ENCODE measurements at regions not wholly inside any gene's neighbourhood (a gene's known extent, or its start where the extent isn't known, plus 50 kb on each side); places are given as distances from the start of the nearest gene placed in this dataset.

GRCh38 chr2:77807531-77808215 is 285.5 kb upstream of the LRRTM4 start:
- Histone ChIP-seq H2AK5ac (ENCODE audit: low read length) (no peak overlapping the region), H3K79me2 (ENCODE audit: control insufficient read depth, insufficient read depth, low read length) (no peaks in the 10 kb centered on the region)
- peak; percentile 7 for DNase-seq

GRCh38 chr2:77808599-77808998 is 286.4 kb upstream of the LRRTM4 start:
- Histone ChIP-seq H3K9ac (ENCODE audit: low read length) (no peak overlapping the region), H2BK15ac (replicated peaks; ENCODE audit: low read depth) (no peak overlapping the region), H2AK5ac (ENCODE audit: low read length) (no peak overlapping the region), H3K79me2 (ENCODE audit: control insufficient read depth, insufficient read depth, low read length) (no peaks in the 10 kb centered on the region), H3K18ac (ENCODE audit: low read length) (no peak overlapping the region), H3K4ac (ENCODE audit: low read depth, low read length) (no peak overlapping the region), H3K79me1 (ENCODE audit: low read length) (no peaks in the 10 kb centered on the region), H4K8ac (ENCODE audit: low read depth, low read length) (no peak overlapping the region), H3K36me3 (ENCODE audit: control insufficient read depth, insufficient read depth, low read length) (no peaks in the 10 kb centered on the region), H2BK120ac (ENCODE audit: low read depth, low read length) (no peak overlapping the region), H3K4me2 (ENCODE audit: low read length) (no peak overlapping the region), H3K27ac (ENCODE audit: low read depth, low read length) (no peak overlapping the region), H3K56ac (ENCODE audit: low read length) (no peak overlapping the region), H3K23ac (ENCODE audit: low read length) (no peak overlapping the region), H3K4me1 (ENCODE audit: control insufficient read depth, low read depth, low read length) (no peaks in the 10 kb centered on the region), H4K5ac (ENCODE audit: low read length) (no peak overlapping the region), H2BK5ac (ENCODE audit: low read length) (no peak overlapping the region), H3K27me3 (ENCODE audit: insufficient read depth, low read length, poor library complexity) (no peaks in the 10 kb centered on the region), H3K4me3 (ENCODE audit: low read length) (no peak overlapping the region)
- no CpG with 5 or more reads among the region's 6 CpGs for WGBS (ENCODE audit: extremely low coverage, insufficient coverage, low lambda C conversion rate)
- DNase-seq = no peak

More at GRCh38 chr2:77807531-77808215, 285.5 kb upstream of the LRRTM4 start:
- Histone ChIP-seq H3K4me1 (ENCODE audit: control insufficient read depth, low read depth, low read length) (no peaks in the 10 kb centered on the region), H3K4me3 (ENCODE audit: low read length) (no peak overlapping the region), H3K27ac (ENCODE audit: low read depth, low read length) (no peak overlapping the region), H2BK120ac (ENCODE audit: low read depth, low read length) (no peak overlapping the region), H3K23ac (ENCODE audit: low read length) (no peak overlapping the region), H3K4ac (ENCODE audit: low read depth, low read length) (peak overlapping the region; percentile 59), H3K18ac (ENCODE audit: low read length) (no peak overlapping the region), H3K27me3 (ENCODE audit: insufficient read depth, low read length, poor library complexity) (no peaks in the 10 kb centered on the region), H3K4me2 (ENCODE audit: low read length) (no peak overlapping the region), H3K56ac (ENCODE audit: low read length) (no peak overlapping the region), H2BK5ac (ENCODE audit: low read length) (no peak overlapping the region), H4K5ac (ENCODE audit: low read length) (no peak overlapping the region), H2BK15ac (replicated peaks; ENCODE audit: low read depth) (no peak overlapping the region), H3K36me3 (ENCODE audit: control insufficient read depth, insufficient read depth, low read length) (no peaks in the 10 kb centered on the region), H3K9ac (ENCODE audit: low read length) (no peak overlapping the region), H4K8ac (ENCODE audit: low read depth, low read length) (no peak overlapping the region), H3K79me1 (ENCODE audit: low read length) (no peaks in the 10 kb centered on the region)
- WGBS (ENCODE audit: extremely low coverage, insufficient coverage, low lambda C conversion rate) = no CpG with 5 or more reads among the region's 7 CpGs

GRCh38 chr2:77813599-77813998 is 291.4 kb upstream of the LRRTM4 start:
- no peak overlapping the region for H2BK15ac ChIP-seq (replicated peaks; ENCODE audit: low read depth)
- H3K56ac ChIP-seq (ENCODE audit: low read length) = no peak overlapping the region
- no peaks in the 10 kb centered on the region for H3K79me2 ChIP-seq (ENCODE audit: control insufficient read depth, insufficient read depth, low read length)
- H3K79me1 ChIP-seq (ENCODE audit: low read length) = no peaks in the 10 kb centered on the region
- H2BK120ac ChIP-seq (ENCODE audit: low read depth, low read length) = no peak overlapping the region
- H3K36me3 ChIP-seq (ENCODE audit: control insufficient read depth, insufficient read depth, low read length) = no peaks in the 10 kb centered on the region
- H3K18ac ChIP-seq (ENCODE audit: low read length) = no peak overlapping the region
- no peaks in the 10 kb centered on the region for H3K27me3 ChIP-seq (ENCODE audit: insufficient read depth, low read length, poor library complexity)
- no peak overlapping the region for H3K27ac ChIP-seq (ENCODE audit: low read depth, low read length)
- H3K4me1 ChIP-seq (ENCODE audit: control insufficient read depth, low read depth, low read length) = no peaks in the 10 kb centered on the region
- DNase-seq = no peak
- H3K4ac ChIP-seq (ENCODE audit: low read depth, low read length) = no peak overlapping the region
- H3K4me3 ChIP-seq (ENCODE audit: low read length) = no peak overlapping the region
- no peak overlapping the region for H3K4me2 ChIP-seq (ENCODE audit: low read length)
- no peak overlapping the region for H4K8ac ChIP-seq (ENCODE audit: low read depth, low read length)
- H3K23ac ChIP-seq (ENCODE audit: low read length) = no peak overlapping the region
- no peak overlapping the region for H4K5ac ChIP-seq (ENCODE audit: low read length)
- no peak overlapping the region for H2AK5ac ChIP-seq (ENCODE audit: low read length)
- no peak overlapping the region for H2BK5ac ChIP-seq (ENCODE audit: low read length)
- no peak overlapping the region for H3K9ac ChIP-seq (ENCODE audit: low read length)

DNA sequence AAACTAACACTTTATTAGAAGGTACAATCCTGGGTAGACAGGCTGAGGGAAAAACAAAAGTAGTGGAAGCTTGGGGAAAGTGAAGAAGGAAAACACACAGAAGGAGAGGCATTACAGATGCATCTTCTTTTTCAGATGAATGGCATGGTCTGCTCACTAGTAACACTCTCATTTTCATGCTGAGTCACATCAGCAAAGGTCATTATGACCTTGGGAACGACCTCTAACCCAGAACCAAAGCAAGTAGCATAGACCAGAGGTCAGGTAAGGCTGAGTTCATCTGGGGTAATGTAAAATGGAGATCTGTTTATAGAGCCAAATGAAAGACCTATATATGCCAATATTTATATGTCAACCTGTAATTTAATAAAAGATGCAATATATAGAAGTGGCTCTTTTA is 294.4 kb upstream of the LRRTM4 start:
- H4K8ac ChIP-seq (ENCODE audit: low read depth, low read length) = no peak overlapping the region
- no peak overlapping the region for H3K9ac ChIP-seq (ENCODE audit: low read length)
- no peaks in the 10 kb centered on the region for H3K79me1 ChIP-seq (ENCODE audit: low read length)
- no peak overlapping the region for H3K56ac ChIP-seq (ENCODE audit: low read length)
- H3K23ac ChIP-seq (ENCODE audit: low read length) = no peak overlapping the region
- no peaks in the 10 kb centered on the region for H3K4me1 ChIP-seq (ENCODE audit: control insufficient read depth, low read depth, low read length)
- no CpG with 5 or more reads among the region's 1 CpG for WGBS (ENCODE audit: extremely low coverage, insufficient coverage, low lambda C conversion rate)
- no peak overlapping the region for H2BK15ac ChIP-seq (replicated peaks; ENCODE audit: low read depth)
- no peak overlapping the region for H3K27ac ChIP-seq (ENCODE audit: low read depth, low read length)
- no peak overlapping the region for H3K4me2 ChIP-seq (ENCODE audit: low read length)
- no peak for DNase-seq
- H2AK5ac ChIP-seq (ENCODE audit: low read length) = no peak overlapping the region
- H3K27me3 ChIP-seq (ENCODE audit: insufficient read depth, low read length, poor library complexity) = no peaks in the 10 kb centered on the region
- H2BK5ac ChIP-seq (ENCODE audit: low read length) = no peak overlapping the region
- no peak overlapping the region for H4K5ac ChIP-seq (ENCODE audit: low read length)
- no peak overlapping the region for H3K4ac ChIP-seq (ENCODE audit: low read depth, low read length)
- no peak overlapping the region for H2BK120ac ChIP-seq (ENCODE audit: low read depth, low read length)
- no peak overlapping the region for H3K4me3 ChIP-seq (ENCODE audit: low read length)
- H3K36me3 ChIP-seq (ENCODE audit: control insufficient read depth, insufficient read depth, low read length) = no peaks in the 10 kb centered on the region
- no peaks in the 10 kb centered on the region for H3K79me2 ChIP-seq (ENCODE audit: control insufficient read depth, insufficient read depth, low read length)
- no peak overlapping the region for H3K18ac ChIP-seq (ENCODE audit: low read length)

- H4K8ac ChIP-seq (ENCODE audit: low read depth, low read length) = no peak overlapping the region
- H2BK5ac ChIP-seq (ENCODE audit: low read length) = no peak overlapping the region
- no peak for DNase-seq
- H3K79me1 ChIP-seq (ENCODE audit: low read length) = no peaks in the 10 kb centered on the region
- no peak overlapping the region for H3K23ac ChIP-seq (ENCODE audit: low read length)
- no peaks in the 10 kb centered on the region for H3K36me3 ChIP-seq (ENCODE audit: control insufficient read depth, insufficient read depth, low read length)
- no peaks in the 10 kb centered on the region for H3K79me2 ChIP-seq (ENCODE audit: control insufficient read depth, insufficient read depth, low read length)
- H3K18ac ChIP-seq (ENCODE audit: low read length) = no peak overlapping the region
- no peak overlapping the region for H3K56ac ChIP-seq (ENCODE audit: low read length)
- no peak overlapping the region for H2AK5ac ChIP-seq (ENCODE audit: low read length)
- H3K27me3 ChIP-seq (ENCODE audit: insufficient read depth, low read length, poor library complexity) = no peaks in the 10 kb centered on the region
- no peak overlapping the region for H3K4ac ChIP-seq (ENCODE audit: low read depth, low read length)
- no peaks in the 10 kb centered on the region for H3K4me1 ChIP-seq (ENCODE audit: control insufficient read depth, low read depth, low read length)
- H2BK15ac ChIP-seq (replicated peaks; ENCODE audit: low read depth) = no peak overlapping the region
- H3K27ac ChIP-seq (ENCODE audit: low read depth, low read length) = no peak overlapping the region
- H4K5ac ChIP-seq (ENCODE audit: low read length) = no peak overlapping the region
- no peak overlapping the region for H3K4me3 ChIP-seq (ENCODE audit: low read length)
- H3K4me2 ChIP-seq (ENCODE audit: low read length) = no peak overlapping the region
- no peak overlapping the region for H3K9ac ChIP-seq (ENCODE audit: low read length)
- H2BK120ac ChIP-seq (ENCODE audit: low read depth, low read length) = no peak overlapping the region
Measured at GRCh38 chr2:77818186-77818585, 296.0 kb upstream of the LRRTM4 start.

- Histone ChIP-seq H3K4me2 (ENCODE audit: low read length) (no peak overlapping the region), H3K4ac (ENCODE audit: low read depth, low read length) (no peak overlapping the region), H3K36me3 (ENCODE audit: control insufficient read depth, insufficient read depth, low read length) (no peaks in the 10 kb centered on the region), H3K56ac (ENCODE audit: low read length) (no peak overlapping the region), H3K23ac (ENCODE audit: low read length) (no peak overlapping the region), H4K5ac (ENCODE audit: low read length) (no peak overlapping the region), H4K8ac (ENCODE audit: low read depth, low read length) (no peak overlapping the region), H3K4me3 (ENCODE audit: low read length) (no peak overlapping the region), H2BK5ac (ENCODE audit: low read length) (no peak overlapping the region), H3K9ac (ENCODE audit: low read length) (no peak overlapping the region), H3K18ac (ENCODE audit: low read length) (no peak overlapping the region), H2AK5ac (ENCODE audit: low read length) (no peak overlapping the region), H2BK15ac (replicated peaks; ENCODE audit: low read depth) (no peak overlapping the region), H2BK120ac (ENCODE audit: low read depth, low read length) (no peak overlapping the region), H3K27me3 (ENCODE audit: insufficient read depth, low read length, poor library complexity) (no peaks in the 10 kb centered on the region), H3K79me1 (ENCODE audit: low read length) (no peaks in the 10 kb centered on the region), H3K4me1 (ENCODE audit: control insufficient read depth, low read depth, low read length) (no peaks in the 10 kb centered on the region), H3K27ac (ENCODE audit: low read depth, low read length) (no peak overlapping the region), H3K79me2 (ENCODE audit: control insufficient read depth, insufficient read depth, low read length) (no peaks in the 10 kb centered on the region)
- no peak for DNase-seq
- WGBS (ENCODE audit: extremely low coverage, insufficient coverage, low lambda C conversion rate) = no CpG with 5 or more reads among the region's 2 CpGs
Measured at GRCh38 chr2:77823028-77823427, 300.9 kb upstream of the LRRTM4 start.
